ENCODE measurements at regions not wholly inside any gene's neighbourhood (a gene's known extent, or its start where the extent isn't known, plus 50 kb on each side); places are given as distances from the start of the nearest gene placed in this dataset.

GRCh38 chr2:205868053-205868452 lies 185.8 kb downstream of the NRP2 start (continued):
- TF ChIP-seq ATF5 (CRISPR knock-in tag; IDR thresholded peaks at IDR 0.05; ENCODE audit: low read depth) (no peak), ZNF296 (CRISPR knock-in tag; conservative IDR thresholded peaks at IDR 0.05) (no peak), ATF7 (IDR thresholded peaks at IDR 0.05) (no peak), ATF7 (CRISPR knock-in tag; IDR thresholded peaks at IDR 0.05) (no peak), ZNF264 (CRISPR knock-in tag; IDR thresholded peaks at IDR 0.05) (no peak)

- POLR2A ChIA-PET = no interaction called here
- DNase-seq (ENCODE audit: low spot score) (no peak), ATAC-seq (no peak), FAIRE-seq (no peak)
- 12% methylated on average over 3 of the region's 3 CpGs for WGBS (ENCODE audit: low lambda C conversion rate)
- no peaks in the 10 kb centered on the region for H4K20me1 ChIP-seq (ENCODE audit: insufficient read depth, low read length)
- no TSS peak for BruUV-seq (replicated peaks)
- no peak overlapping the region for H3K9ac ChIP-seq (ENCODE audit: insufficient read depth, low read depth, low read length)
- in situ Hi-C loops (cut with HindIII; ENCODE audit: extremely low pct_ligation_motif_present, low pct_unique_long_range_greater_than_20kb) (no loop called here), intact Hi-C loops (cut with micrococcal nuclease; ENCODE audit: unreplicated experiment) (no loop called here)
- no peak overlapping the region for H3K4me2 ChIP-seq (ENCODE audit: low read depth, low read length)
- H3K4me3 ChIP-seq (replicated peaks in 1 of 3; ENCODE audit: insufficient read depth in 1 of 3, low read depth in 2 of 3, low read length in 3 of 3) = no peak overlapping the region
- H3K79me2 ChIP-seq (ENCODE audit: insufficient read depth, low read length) = no peaks in the 10 kb centered on the region
- no peaks in the 10 kb centered on the region for H3K27me3 ChIP-seq (ENCODE audit: control insufficient read depth in 1 of 2, insufficient read depth in 2 of 2, low read length in 2 of 2)
- CTCF ChIA-PET (ENCODE audit: low intra/inter-chr PET ratio, low total read pairs) = no interaction called here
- H3K4me1 ChIP-seq (ENCODE audit: insufficient read depth, low read length) = peaks cover 1% of the 10 kb centered on the region; the same call in 1 of the 2 replicates
- no peak overlapping the region for H3K27ac ChIP-seq (ENCODE audit: extremely low read length, insufficient read depth, low read length)
- H3K36me3 ChIP-seq (replicated peaks in 1 of 2; ENCODE audit: control insufficient read depth in 1 of 2, insufficient read depth in 2 of 2, low read length in 2 of 2) = no peaks in the 10 kb centered on the region
- no peak overlapping the region for H2AFZ ChIP-seq (ENCODE audit: low read length)
- no peaks in the 10 kb centered on the region for H3K9me3 ChIP-seq (ENCODE audit: low read length)
- TF ChIP-seq ZXDC (CRISPR knock-in tag; IDR thresholded peaks at IDR 0.05) (no peak), ZNF143 (CRISPR knock-in tag; IDR thresholded peaks at IDR 0.05) (no peak), ZNF800 (CRISPR knock-in tag; IDR thresholded peaks at IDR 0.05) (no peak), ZNF75D (CRISPR knock-in tag; IDR thresholded peaks at IDR 0.05; ENCODE audit: borderline replicate concordance) (no peak), ZBTB43 (CRISPR knock-in tag; conservative IDR thresholded peaks at IDR 0.05) (no peak), ZKSCAN8 (CRISPR knock-in tag; IDR thresholded peaks at IDR 0.05; ENCODE audit: borderline replicate concordance) (no peak), NFE2L1 (CRISPR knock-in tag; IDR thresholded peaks at IDR 0.05; ENCODE audit: borderline replicate concordance) (no peak), SCMH1 (CRISPR knock-in tag; IDR thresholded peaks at IDR 0.05; ENCODE audit: borderline replicate concordance) (no peak), GLMP (CRISPR knock-in tag; IDR thresholded peaks at IDR 0.05; ENCODE audit: borderline replicate concordance) (no peak), ZNF331 (CRISPR knock-in tag; IDR thresholded peaks at IDR 0.05) (no peak), HNRNPUL1 (IDR thresholded peaks at IDR 0.05; ENCODE audit: low read depth, low read length) (no peak), SETDB1 (CRISPR knock-in tag; IDR thresholded peaks at IDR 0.05; ENCODE audit: borderline replicate concordance) (no peak)
These were observed 185.1 kb downstream of the NRP2 start for GRCh38 chr2:205867371-205867770.

Data from HepG2 (cell line).